Dedifferentiated amniotic fluid mesenchymal stem cell (primary cell): ENCODE measurements at regions not wholly inside any gene's neighbourhood (a gene's known extent, or its start where the extent isn't known, plus 50 kb on each side); places are given as distances from the start of the nearest gene placed in this dataset.

ENCODE experiments used
- DNase-seq: peaks from one replicate; pipeline ENCODE4 v3.0.0-alpha.2; 2016; ENCODE audit errors: extremely low spot score

- DNase-seq, result no peak
Observed at GRCh38 chr6:66489269-66489987, 782.4 kb upstream of the EYS start.

GRCh38 chr6:66481216-66481615 lies 774.2 kb upstream of the EYS start:
- no peak for DNase-seq

GRCh38 chr6:66478705-66479104 lies 771.7 kb upstream of the EYS start:
- no peak for DNase-seq

GRCh38 chr6:66435321-66435720 lies 728.3 kb upstream of the EYS start:
- no peak for DNase-seq

- no peak for DNase-seq
Observed at GRCh38 chr6:66429210-66429609, 722.2 kb upstream of the EYS start.

- DNase-seq, result no peak
Observed at GRCh38 chr6:66423047-66423446, 716.0 kb upstream of the EYS start.

GRCh38 chr6:66421570-66421969 lies 714.5 kb upstream of the EYS start:
- DNase-seq, result no peak

- no peak for DNase-seq
Observed at GRCh38 chr6:66418906-66419305, 711.9 kb upstream of the EYS start.

- DNase-seq, result no peak
Observed at GRCh38 chr6:66403966-66404365, 696.9 kb upstream of the EYS start.

GRCh38 chr6:66402873-66403272 lies 695.8 kb upstream of the EYS start:
- DNase-seq, result no peak

GRCh38 chr6:66396549-66396948 lies 689.5 kb upstream of the EYS start:
- no peak for DNase-seq

GRCh38 chr6:66396145-66396544 lies 689.1 kb upstream of the EYS start:
- DNase-seq, result no peak

GRCh38 chr6:66390393-66390792 lies 683.4 kb upstream of the EYS start:
- no peak for DNase-seq

- no peak for DNase-seq
Observed at GRCh38 chr6:66376001-66376400, 669.0 kb upstream of the EYS start.

GRCh38 chr6:66369407-66369806 lies 662.4 kb upstream of the EYS start:
- no peak for DNase-seq

GRCh38 chr6:66362888-66363287 lies 655.9 kb upstream of the EYS start:
- DNase-seq, result no peak

- DNase-seq, result no peak
Observed at GRCh38 chr6:66361886-66362285, 654.9 kb upstream of the EYS start.

GRCh38 chr6:66357781-66358180 lies 650.8 kb upstream of the EYS start:
- no peak for DNase-seq

- DNase-seq, result no peak
Observed at GRCh38 chr6:66355471-66355870, 648.4 kb upstream of the EYS start.

GRCh38 chr6:66344796-66345195 lies 637.8 kb upstream of the EYS start:
- DNase-seq, result no peak

- no peak for DNase-seq
Observed at GRCh38 chr6:66340736-66341135, 633.7 kb upstream of the EYS start.

GRCh38 chr6:66336176-66336575 lies 629.1 kb upstream of the EYS start:
- DNase-seq, result no peak

- DNase-seq, result no peak
Observed at GRCh38 chr6:66328200-66328599, 621.2 kb upstream of the EYS start.

GRCh38 chr6:66326228-66326627 lies 619.2 kb upstream of the EYS start:
- no peak for DNase-seq
